GM19372 (cell line): ENCODE measurements at regions not wholly inside any gene's neighbourhood (a gene's known extent, or its start where the extent isn't known, plus 50 kb on each side); places are given as distances from the start of the nearest gene placed in this dataset.
A peak's percentile ranks its signal among the peaks of the same experiment; 100 is the strongest.

Experiments
- ATAC-seq: cut with Tn5 transposase; IDR thresholded peaks from one replicate; pipeline ENCODE4 v1.9.1; 2021; ENCODE audit warnings: mild to moderate bottlenecking, low read depth, moderate library complexity; ENCODE audit not compliant: unreplicated experiment

DNA sequence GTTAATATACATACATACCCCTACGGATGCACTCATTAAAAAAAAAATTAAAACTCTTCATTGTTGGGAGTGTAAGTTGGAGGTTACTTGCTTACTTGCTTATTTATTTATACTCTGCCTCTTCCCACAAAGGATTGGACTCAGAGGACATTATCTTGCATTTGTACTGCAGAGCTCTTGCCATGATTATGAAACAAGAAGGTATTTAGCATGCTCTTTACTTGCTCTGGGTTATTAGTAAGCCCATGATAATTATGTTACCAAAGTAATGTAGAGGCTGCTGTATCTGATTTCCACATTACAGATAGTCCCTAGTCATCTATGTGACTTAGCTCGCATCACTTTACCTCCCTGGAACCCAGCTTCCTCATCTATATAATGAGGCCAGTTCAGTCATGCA lies 355.1 kb upstream of the PTBP2 start:
- no peak for ATAC-seq

DNA sequence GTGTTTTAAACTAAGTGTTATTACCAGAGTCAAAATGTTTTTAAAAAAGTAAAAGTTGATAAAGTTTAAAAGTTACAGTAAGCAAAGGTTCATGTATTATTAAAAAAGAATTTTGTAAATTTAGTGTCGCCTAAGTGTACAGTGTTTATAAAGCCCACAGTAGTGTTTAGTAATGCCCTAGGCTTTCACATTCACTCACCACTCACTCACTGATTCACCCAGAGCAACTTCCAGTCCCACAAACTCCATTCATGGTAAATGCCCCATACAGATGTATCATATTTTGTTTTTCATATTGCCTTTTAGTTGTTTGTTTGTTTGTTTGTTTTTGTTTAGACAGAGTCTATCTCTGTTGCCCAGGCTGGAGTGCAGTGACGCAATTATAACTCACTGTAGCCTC lies 353.8 kb upstream of the PTBP2 start:
- no peak for ATAC-seq

DNA sequence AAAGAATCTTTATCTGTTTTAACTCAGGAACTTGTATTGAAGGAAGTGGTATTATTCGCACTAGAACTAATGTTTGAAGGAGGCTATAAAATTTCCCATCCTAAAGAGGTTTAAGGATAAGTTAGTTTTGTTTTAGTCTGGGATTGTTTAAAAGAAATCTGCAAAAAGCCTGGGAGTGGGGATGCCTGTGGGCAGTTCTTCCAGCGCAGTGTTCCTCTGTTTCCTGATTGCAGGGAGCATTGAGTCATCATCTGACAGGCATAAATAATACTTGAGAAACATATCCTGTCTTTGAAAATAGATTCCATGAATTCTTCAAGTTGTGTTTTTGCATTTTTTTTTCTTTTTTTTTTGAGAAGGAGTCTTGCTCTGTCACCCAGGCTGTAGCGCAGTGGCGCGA lies 350.8 kb upstream of the PTBP2 start:
- no peak for ATAC-seq

DNA sequence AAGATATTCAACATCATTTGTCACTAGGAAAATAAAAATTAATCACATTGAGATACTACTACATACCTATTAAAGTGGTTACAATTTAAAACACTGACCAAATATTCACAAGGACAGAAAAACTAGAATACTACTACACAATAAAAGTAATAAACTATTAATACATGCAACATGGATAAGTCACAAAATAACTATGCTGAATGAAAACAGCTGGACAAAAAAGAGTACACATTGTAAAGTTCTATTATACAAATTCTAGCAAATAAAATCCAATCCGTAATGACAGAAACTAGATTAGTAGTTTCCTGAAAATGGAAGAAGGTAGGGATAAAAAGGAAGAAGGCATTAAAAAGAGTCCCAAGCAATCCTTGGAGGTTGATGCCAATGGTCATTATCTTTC lies 348.7 kb upstream of the PTBP2 start:
- no peak for ATAC-seq

DNA sequence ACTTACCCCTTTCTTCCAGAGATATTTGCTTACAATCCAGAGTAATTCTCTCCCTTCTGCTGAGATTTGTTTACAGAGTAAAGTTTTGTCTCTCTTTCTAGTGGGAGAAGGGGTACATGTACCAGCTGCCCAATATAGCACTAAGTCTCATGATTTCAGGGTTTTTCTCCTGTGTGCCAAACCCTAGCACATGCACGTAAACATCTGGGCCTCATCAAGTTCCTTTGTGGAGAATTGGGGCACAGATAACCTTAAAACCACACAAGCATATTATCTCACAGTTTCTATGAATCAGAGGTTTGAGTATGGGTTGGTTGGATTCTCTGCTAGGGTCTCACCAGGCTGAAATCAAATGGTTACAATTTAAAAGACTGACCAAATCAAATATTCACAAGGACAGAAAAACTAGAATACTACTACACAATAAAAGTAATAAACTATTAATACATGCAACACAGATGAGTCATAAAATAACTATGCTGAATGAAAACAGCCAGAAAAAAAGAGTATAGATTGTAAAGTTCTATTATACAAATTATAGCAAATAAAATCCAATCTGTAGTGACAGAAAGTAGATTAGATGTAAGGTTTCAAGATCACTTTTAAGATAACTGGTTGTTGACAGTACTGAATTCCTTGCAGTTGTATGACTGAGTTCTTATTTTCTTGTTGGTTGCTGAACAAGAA lies 347.4 kb upstream of the PTBP2 start:
- ATAC-seq: no peak

DNA sequence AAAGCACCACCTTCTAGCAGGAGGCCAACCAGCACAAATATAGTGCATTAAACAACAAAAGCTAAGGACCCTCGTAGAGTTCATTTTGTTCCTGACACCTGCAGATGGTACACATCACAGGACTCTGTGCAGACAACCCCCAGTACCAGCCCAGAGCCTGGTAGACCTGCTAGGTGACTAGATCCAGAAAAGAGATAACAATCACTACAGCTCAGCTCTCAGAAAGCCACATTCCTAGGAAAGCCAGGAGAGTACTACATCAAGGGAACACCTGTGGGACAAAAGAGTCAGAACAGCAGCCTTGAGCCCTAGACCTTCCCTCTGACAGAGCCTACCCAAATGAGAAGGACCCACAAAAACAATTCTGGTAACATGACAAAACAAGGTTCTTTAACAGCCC lies 344.7 kb upstream of the PTBP2 start:
- ATAC-seq: no peak

DNA sequence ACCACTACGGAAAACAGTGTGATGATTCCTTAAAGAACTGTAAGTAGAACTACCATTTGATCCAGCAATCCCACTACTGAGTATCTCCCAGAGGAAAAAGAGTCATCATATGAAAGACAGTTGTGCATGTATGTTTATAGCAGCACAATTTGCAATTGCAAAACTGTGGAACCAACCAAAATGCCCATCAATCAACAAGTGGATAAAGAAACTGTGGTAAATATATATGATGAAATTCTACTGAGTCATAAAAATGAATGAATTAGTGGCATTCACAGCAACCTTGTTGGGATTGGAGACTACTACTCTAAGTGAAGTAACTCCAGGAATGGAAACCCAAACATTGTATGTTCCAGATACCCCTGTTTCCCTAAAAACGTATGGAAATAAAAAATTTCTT lies 337.0 kb upstream of the PTBP2 start:
- no peak for ATAC-seq

DNA sequence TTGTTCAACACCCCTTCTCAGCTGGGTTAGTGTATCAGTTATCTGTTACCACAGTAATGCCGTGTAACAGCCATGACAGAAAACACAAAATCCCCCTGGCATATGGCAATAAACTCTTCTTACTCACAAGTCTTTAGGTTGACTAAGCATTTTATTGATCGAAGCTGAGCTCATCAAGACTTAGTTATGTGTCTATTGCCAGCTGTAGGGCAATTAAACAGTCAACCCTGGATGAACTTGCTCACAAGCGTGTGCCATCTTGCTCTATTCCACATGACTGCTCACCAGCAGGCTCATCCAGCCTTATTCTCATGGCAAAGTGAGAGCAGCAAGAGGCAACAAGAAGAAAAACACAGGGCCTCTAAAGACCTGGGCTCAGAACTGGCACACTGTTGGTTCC lies 333.8 kb upstream of the PTBP2 start:
- ATAC-seq: no peak

DNA sequence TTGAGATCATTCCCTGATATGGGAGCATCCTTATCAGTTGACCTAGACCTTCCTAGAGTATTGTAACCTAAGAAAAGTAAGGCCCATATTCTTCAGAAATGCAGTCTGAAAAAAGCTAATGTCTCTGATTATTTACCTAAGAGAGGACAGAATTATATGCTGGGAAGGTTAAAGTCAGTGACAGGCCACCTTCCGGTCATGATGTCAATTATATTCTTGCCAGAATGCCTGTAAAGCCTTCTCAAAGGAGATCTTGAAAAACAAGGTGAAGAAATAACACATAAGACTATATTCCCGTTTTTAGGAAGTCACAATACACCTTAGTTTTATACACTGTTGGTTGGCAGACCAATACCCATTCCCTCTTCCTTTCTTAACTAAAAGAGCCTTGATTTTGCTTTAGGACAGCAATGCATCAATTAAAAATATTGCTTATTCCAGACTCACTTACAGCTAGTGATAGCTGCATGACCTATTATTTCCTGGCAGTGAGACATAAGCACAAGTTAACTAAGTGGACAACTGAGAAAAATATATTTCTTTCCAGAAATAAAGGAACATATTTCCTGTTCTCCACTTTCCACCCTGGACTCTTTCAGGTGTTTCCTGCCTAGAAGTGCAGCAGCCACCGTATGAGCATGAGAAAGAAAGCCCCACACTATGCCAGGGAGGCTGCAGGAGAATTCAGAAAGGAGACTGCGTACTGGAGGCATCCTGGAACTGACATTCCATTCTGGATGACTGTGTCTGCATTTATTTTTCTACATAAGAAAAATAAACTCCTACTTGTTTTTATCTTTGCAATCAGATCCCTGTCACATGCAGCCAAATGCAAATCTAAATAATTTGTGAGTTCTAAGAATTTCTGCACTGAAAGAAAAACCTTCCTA lies 332.9 kb upstream of the PTBP2 start:
- ATAC-seq: no peak

DNA sequence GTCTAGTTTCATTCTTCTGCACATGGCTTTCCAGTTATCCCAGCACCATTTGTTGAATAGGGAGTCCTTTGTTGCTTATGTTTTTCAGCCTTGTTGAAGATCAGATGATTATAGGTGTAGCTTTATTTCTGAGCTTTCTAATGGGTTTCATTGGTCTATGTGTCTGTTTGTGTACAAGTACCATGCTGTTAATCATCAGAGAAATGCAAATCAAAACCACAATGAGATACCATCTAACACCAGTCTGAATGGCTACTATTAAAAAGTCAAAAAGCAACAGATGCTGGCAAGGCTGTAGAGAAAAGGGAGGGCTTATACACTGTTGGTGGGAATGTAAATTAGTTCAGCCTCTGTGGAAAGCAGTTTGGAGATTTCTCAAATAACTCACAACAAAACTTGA lies 321.5 kb upstream of the PTBP2 start:
- ATAC-seq: no peak

DNA sequence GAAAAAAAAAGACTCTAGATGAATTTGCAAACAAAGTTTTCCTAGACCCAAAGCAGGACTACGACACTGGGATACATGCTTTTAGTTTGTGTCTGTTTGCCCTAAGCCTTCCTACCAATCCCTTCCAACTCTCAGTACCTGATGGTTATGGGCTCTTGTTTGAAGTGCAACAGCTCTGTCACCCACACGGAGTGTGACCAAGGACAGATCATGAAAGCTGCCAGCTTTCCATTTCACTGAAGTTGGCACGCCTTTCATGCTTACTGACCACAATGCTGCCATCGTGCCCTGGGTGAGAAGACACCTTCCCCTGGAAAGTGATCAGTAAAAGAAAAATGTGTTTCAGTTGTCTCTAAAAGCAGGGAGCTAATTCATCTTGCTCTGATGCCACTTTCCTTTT lies 312.5 kb upstream of the PTBP2 start:
- no peak for ATAC-seq

DNA sequence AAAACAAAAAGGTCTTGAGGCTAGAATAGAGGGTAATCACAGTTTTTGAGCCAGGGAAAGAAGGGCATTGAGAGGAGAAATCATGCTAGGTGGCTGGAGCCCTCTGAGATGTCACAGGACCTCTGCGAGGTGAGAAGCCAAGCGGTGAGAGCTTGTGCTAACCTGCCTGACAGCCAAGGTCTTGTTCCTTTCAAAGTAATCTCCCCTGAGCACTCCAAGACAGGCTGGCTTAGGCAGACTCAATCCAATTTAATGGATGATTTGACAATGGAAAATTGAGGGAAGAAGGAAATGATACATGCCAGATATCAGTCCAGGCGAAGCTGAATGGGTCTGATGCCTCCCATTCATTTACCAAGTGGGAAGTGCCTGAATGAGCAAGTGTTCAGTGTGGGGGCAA lies 311.9 kb upstream of the PTBP2 start:
- ATAC-seq: no peak

DNA sequence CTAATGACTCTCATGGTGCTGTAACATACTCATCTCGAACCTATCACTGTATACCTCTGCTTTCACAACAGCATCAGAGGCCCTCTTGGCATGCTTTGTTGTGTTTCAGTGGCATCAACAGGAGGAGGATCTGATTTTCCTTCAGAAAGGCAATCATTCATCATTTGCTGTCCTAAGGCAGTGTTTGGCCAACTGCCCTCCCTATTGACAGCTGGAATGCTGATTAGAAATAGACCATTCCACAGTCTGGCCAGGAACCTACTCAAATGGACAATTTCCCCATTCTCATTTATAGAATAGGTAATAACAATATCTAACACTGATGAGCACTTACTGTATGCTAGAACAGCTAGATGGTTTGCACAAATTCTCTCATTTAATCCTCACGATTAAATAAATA lies 310.6 kb upstream of the PTBP2 start:
- no peak for ATAC-seq

DNA sequence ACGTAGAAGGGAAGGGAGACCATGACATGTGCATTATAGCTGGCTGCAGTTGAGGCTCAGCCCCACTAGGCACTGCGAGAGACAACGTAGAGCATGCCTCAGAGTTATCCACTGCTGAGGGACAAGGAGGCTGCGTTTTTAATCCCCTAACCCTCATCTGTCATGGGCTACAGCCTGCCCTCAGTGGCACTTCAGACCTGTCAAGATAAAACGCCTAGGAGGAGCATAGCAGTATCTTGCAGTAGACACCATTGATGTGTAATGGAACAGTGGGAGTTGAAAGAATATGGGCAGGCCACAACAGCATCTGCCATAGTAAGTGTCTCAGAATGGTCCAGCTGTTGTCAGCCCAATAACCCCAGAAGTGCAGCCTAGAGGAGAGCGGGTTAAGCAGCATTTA lies 307.0 kb upstream of the PTBP2 start:
- ATAC-seq: no peak

DNA sequence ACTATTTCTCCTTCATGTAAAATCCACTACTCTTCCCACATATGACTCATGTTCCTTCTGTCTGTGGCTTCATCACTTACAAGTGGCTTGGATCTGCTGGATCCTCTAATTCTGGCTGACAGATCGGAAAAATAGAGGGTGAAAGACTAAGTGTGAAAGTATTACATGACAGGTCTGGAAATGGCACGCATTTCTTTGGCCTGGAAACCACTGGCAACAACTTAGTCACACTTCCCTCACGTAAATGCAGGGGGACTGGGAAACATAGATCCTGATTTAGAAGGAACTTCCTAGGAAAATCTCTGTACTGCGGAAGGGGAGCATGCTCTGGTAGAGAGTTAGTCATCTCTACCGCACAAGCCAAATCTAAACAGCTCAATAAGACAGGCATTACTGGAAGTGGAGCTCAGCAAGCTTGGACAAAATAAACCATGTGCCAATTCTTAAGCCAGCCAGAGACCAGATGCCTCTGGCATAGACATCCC lies 305.4 kb upstream of the PTBP2 start:
- ATAC-seq: no peak

DNA sequence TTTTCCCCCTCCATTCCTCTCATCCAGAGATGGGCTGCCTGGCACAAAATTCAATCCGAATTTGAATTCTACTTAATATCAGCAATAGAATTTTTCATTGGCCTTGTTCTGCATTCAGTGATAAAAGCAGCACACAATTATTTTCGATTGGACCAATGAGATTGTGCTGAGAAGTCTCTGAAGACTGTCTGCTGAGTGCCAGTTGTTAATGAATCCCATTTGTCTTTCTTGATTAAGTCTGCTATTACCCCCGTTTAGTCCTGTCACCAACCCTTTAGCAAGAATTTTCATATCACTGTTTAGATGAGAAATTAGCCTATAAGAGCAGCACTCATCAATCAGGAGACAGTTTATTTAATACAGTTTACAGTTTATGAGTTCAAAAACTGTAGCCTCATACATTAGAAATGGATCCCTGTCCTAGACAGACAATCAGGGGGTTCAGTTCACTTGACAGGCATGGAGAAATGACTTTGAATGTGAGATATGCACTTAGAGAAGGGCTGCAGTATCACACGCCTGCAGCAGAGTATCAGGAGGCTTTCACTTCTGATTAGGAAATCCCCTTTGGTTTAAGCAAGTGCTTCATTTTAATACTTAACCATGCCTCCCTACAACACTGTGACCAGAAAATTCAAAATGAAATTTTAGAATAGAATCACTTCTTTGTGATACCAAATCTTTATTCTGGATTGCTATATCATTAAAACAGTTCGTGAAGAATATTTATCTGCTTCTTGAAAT lies 304.7 kb upstream of the PTBP2 start:
- ATAC-seq: peak; percentile 96

DNA sequence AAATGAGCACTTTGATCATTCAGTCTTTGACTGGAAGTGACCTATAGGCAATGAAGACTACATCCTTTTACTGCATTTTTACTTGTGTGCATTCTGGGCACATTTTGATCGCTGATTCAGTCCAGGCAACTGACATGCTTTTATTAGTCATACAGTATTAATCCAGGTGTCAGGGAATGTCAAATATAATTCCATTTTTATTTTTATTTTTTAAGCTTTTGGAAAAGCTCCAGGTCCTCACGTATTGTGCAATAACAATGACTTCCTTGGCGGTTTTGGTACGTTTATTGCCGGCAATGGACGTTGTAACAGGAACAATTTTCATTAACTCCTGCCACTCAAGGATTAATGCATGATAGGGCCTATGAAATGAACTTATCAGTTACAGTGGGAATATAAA lies 302.6 kb upstream of the PTBP2 start:
- no peak for ATAC-seq

DNA sequence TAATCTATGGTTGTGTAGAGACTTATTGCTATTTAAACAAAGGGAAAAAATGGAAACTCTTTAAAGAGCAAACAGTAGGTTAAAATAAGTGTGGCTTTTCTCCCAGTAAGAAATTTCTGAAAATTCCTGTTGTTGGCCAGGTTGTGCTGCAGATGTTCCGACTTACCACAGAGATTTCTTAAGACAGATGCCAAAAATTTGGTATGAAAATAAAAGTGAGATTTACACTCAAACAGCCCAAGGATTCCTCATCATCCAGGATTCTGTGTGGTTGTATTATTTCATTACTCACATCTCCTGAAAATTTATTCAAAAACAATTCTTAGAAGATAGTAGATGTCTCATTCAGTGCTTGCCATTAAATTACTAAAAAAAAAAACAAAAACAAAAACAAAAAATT lies 296.7 kb upstream of the PTBP2 start:
- ATAC-seq: no peak

DNA sequence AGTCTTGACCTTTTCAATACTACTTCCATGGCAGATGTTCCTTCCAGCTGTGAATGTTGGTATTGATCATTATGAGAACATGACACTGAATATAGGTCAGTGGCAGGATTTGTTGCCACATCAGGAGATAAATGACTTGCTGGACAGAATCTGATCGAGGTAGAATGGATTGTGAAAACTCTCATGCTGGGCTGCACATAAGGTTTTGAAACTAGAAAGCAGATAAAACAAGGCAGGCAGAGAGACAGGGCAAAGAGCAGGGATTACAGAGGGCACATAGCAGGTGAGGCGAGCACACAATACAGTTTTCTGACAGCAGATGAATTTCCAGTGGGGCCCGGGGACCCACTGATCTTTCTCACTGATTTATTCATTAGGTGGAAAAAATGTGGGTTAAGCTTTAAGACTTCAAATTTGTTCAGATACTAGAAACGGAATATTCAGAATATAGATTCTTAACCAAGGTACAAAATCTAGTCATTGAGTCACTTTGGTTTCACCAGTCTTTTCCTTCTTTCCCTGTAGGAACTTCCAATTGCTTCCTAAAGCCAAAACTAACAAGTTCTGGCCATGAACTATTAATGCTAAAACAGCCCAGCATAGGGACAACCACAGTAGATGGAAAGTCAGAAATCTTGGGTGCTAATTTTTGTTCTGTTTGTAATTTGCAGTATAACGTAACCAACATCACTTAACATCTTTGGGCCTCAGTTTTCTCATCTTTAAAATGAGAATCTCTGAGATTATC lies 296.0 kb upstream of the PTBP2 start:
- no peak for ATAC-seq

DNA sequence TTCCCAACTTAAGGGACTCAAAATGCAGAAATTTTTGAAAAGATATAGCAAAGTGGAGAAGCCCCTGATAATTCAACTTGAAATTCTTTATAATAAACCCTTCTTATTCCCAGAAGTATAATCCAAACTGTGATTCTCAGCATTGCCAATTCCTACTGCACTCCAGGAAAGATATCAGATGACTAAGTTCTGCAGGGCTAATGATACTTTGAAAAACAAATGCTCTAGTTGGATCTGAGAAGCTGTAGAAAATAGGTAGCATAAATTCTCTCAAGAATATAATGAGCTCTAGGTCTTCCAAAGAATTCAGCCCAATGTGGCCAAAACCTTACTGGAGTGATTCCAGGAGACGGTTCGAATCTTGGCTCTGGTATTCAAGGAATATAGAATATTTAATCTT lies 294.0 kb upstream of the PTBP2 start:
- no peak for ATAC-seq

DNA sequence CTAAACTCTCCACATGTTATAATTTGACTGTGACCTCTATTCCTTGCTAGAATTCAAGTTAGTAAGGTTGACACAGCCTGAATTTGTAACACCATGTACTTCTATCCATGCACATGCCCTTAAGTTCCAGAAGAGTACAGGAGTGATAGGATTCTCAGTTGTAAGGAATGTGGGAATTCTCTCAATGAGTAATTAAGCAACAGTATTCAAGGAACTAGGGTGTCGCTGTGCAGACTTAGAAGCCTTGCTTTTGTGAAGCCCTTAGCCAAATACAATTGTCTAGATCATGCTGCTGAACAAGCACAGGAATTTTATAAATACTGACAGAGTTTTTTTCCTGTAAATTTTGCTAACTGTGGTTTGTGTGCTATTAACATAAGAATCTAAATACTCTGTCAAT lies 276.3 kb upstream of the PTBP2 start:
- no peak for ATAC-seq
